DND-41 (cell line): ENCODE measurements at regions not wholly inside any gene's neighbourhood (a gene's known extent, or its start where the extent isn't known, plus 50 kb on each side); places are given as distances from the start of the nearest gene placed in this dataset.

Experiments used
- EZH2 ChIP-seq: IDR thresholded peaks from 3 replicates; pipeline ENCODE4 v1.6.1; 2012; ENCODE audit warnings: borderline replicate concordance, low read depth, mild to moderate bottlenecking, moderate library complexity, low read length, inconsistent platforms; ENCODE audit not compliant: severe bottlenecking
- TF ChIP-seq, protein P1 (sequence below): IDR thresholded peaks from 2 replicates; pipeline ENCODE4 v1.5.1; 2012; ENCODE audit warnings: borderline replicate concordance, low read length, moderate library complexity, mild to moderate bottlenecking; ENCODE audit not compliant: poor library complexity, severe bottlenecking; ENCODE audit errors: extremely low read depth

DNA sequence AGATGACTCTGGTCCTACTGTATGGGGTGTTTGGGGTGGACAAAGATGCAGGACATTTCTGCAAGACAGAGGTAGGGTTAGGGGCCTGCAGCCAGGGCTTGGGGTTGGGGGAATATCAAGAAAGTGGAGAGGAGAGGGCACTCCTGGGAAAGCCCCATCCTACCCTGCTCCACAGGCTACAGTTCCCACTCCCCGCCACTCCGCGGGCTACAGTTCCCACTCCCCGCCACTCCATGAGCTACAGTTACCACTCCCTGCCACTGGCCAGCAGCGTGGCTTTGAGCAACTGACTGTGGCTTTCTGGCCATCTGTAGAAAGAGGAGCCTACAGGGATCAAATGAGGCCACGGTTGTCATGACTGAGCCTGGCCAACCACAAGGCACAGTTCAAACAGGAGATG lies 93.8 kb upstream of the GRIK3 start:
- no peak for TF ChIP-seq EZH2
- TF ChIP-seq, protein P1, sequence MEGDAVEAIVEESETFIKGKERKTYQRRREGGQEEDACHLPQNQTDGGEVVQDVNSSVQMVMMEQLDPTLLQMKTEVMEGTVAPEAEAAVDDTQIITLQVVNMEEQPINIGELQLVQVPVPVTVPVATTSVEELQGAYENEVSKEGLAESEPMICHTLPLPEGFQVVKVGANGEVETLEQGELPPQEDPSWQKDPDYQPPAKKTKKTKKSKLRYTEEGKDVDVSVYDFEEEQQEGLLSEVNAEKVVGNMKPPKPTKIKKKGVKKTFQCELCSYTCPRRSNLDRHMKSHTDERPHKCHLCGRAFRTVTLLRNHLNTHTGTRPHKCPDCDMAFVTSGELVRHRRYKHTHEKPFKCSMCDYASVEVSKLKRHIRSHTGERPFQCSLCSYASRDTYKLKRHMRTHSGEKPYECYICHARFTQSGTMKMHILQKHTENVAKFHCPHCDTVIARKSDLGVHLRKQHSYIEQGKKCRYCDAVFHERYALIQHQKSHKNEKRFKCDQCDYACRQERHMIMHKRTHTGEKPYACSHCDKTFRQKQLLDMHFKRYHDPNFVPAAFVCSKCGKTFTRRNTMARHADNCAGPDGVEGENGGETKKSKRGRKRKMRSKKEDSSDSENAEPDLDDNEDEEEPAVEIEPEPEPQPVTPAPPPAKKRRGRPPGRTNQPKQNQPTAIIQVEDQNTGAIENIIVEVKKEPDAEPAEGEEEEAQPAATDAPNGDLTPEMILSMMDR: no peak
